ENCODE measurements at regions not wholly inside any gene's neighbourhood (a gene's known extent, or its start where the extent isn't known, plus 50 kb on each side); places are given as distances from the start of the nearest gene placed in this dataset.

GRCh38 chr3:869269-869668, 223.6 kb upstream of the CNTN6 start (continued):
- TF ChIP-seq NFYB (IDR thresholded peaks at IDR 0.05; ENCODE audit: insufficient read depth, low read depth, low read length) = no peak
- TF ChIP-seq E4F1 (IDR thresholded peaks at IDR 0.05; ENCODE audit: borderline replicate concordance, partially characterized antibody) = no peak
- TF ChIP-seq RUNX3 (IDR thresholded peaks at IDR 0.05; ENCODE audit: low read length) = no peak
- TF ChIP-seq NRF1 (conservative IDR thresholded peaks at IDR 0.05; ENCODE audit: low read depth, low read length) = no peak
- no peak for TF ChIP-seq PBX3 (IDR thresholded peaks at IDR 0.05; ENCODE audit: insufficient replicate concordance, low read depth, low read length)

GRCh38 chr3:869734-870133, 223.1 kb upstream of the CNTN6 start:
- TF ChIP-seq CREM (IDR thresholded peaks at IDR 0.05; ENCODE audit: low read depth) (no peak), ZSCAN29 (IDR thresholded peaks at IDR 0.05) (no peak), GATAD2B (conservative IDR thresholded peaks at IDR 0.05; ENCODE audit: low read depth) (no peak), FOS (IDR thresholded peaks at IDR 0.05; ENCODE audit: borderline replicate concordance, extremely low read depth, insufficient read length) (no peak)
- no peak for DNase-seq (ENCODE audit: low read depth, low spot score)
- Histone ChIP-seq H3K4me3 (no peak overlapping the region), H3K9ac (ENCODE audit: control insufficient read depth, insufficient read depth, low read length) (no peak overlapping the region), H4K20me1 (ENCODE audit: control insufficient read depth, insufficient read depth) (no peaks in the 10 kb centered on the region), H3K79me2 (ENCODE audit: control insufficient read depth, insufficient read depth, low read length) (no peaks in the 10 kb centered on the region), H3K4me1 (ENCODE audit: control insufficient read depth, insufficient read depth, low read length) (no peaks in the 10 kb centered on the region), H3K27me3 (replicated peaks in 1 of 2; ENCODE audit: control insufficient read depth in 2 of 2, insufficient read depth in 2 of 2, low read length in 1 of 2) (no peaks in the 10 kb centered on the region), H3K36me3 (ENCODE audit: control insufficient read depth in 2 of 2, insufficient read depth in 2 of 2, low read length in 1 of 2) (no peaks in the 10 kb centered on the region), H3K9me3 (replicated peaks; ENCODE audit: control insufficient read depth, insufficient read depth, low read length) (no peaks in the 10 kb centered on the region), H2AFZ (ENCODE audit: control insufficient read depth, low read depth, low read length) (no peak overlapping the region), H3K4me2 (ENCODE audit: control insufficient read depth, insufficient read depth) (no peak overlapping the region), H3K27ac (ENCODE audit: control insufficient read depth, insufficient read depth) (no peak overlapping the region)
- no peak for FAIRE-seq
- ChIA-PET CTCF (no interaction called here), RAD21 (ENCODE audit: unreplicated experiment) (no interaction called here), SMC1A (ENCODE audit: uncharacterized antibody, unreplicated experiment) (no interaction called here), POLR2A (no interaction called here)
- BruUV-seq (replicated peaks) = no TSS peak
- in situ Hi-C loops (cut with MboI) (no loop called here), intact Hi-C loops (cut with micrococcal nuclease; ENCODE audit: unreplicated experiment) (no loop called here)
- 8% methylated on average over 2 of the region's 2 CpGs for WGBS (ENCODE audit: insufficient coverage, insufficient replicate concordance, low lambda C conversion rate, missing lambda C conversion rate)
- no peak for ATAC-seq

Data from GM12878 (cell line).